NCI-H748 (cell line): ENCODE measurements at regions not wholly inside any gene's neighbourhood (a gene's known extent, or its start where the extent isn't known, plus 50 kb on each side); places are given as distances from the start of the nearest gene placed in this dataset.

ENCODE experiments used
- DNase-seq: peaks from one replicate; lab custom pipeline; 2025; ENCODE audit not compliant: unreplicated experiment; lab: John Stamatoyannopoulos, UW

DNA sequence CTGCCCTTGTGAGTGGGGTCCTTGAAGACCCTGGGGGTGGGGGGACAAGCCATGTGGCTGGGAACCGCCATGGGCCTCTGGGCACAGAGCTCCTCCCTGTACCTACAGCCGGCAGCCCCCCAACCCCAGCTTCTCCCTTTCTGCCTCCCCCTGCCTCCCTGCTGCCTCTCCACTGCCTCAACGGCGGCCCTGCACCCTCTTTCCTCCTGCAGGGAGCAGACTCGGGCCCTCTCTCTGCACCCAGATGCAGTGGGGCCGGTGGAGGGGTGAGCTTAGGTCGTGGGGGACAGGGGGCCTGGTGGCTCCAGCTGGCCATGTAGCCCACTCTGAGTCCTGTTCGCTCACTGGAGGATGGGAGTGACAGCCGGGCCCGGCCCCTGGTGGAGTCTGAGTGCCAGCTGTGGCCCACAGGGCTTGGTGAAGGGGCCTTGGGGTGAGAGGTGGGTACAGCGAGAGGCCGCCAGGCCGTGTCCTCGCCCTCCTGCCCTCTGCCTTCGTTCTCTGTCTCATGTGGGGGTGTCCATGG lies 139.3 kb upstream of the COL5A1 start:
- no peak for DNase-seq

DNA sequence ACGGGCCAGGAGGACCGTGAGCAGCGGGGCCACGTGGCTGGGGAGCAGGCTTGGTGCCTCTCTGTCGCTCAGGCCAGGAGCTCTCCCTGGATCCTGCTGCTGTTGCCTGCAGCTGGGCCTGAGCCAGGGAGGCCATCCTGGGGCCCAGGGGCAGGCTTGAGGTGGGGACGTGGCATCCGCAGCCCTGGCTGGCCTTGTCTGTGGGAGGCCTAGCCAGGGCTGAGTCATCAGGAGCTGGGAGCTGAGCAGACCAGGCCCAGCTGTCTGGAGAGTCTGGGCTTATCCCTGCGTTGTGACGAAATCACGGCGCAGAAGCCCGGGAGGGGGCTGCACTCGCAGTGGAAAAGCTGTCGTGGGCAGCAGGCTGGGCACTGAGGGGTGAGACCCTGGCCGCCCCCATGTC lies 138.8 kb upstream of the COL5A1 start:
- no peak for DNase-seq

DNA sequence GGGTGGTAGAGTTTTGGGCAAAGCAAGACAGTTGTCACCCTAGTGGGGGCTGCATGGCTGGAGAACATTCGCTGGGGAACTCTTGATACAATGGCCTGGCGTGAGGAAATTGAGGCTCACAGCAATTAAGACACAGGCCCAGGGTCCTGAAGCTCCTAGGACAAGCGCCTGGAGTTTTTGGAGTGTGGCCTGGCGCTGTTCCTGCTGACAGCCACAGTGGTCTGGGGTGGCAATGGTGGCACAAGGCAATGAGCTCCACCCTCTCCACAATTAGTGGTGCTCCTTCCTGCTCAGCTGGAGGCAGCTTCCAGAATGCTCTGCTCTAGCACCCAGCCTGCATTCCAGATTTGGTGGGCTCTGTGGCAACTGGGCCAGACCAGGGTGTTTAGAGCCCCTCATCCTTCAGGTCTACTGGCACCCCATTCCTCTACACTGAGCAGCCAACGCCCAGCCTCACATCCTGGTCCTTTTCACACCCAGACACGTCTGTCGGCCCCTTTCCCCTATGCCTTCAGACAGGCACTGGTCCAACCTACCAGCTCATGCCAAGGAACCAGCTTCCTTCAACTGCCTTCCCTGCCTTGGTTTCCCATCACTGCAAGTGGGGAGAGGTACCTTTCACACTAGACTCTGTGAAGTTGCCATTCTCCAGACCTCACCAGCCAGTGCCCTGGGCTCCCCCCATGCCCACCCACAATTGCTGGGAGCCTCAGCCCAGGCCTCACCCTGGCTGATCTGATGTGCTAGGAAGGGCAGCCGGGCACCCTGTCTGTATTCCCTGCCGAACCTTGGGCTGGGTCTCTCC lies 138.1 kb upstream of the COL5A1 start:
- no peak for DNase-seq

DNA sequence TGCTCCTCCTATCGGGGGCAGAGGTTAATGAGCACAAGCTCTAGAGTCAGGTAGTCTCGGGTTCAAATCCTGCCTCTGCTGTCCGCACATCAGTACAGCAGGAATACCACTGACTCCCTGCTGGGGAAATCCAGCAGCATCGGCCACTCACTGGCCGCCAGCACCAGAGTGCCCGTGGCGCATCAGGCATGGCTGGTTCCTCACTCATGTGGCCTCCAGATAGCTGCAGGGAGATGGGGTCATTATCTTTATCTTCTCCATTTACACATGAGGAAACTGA lies 137.6 kb upstream of the COL5A1 start:
- no peak for DNase-seq

DNA sequence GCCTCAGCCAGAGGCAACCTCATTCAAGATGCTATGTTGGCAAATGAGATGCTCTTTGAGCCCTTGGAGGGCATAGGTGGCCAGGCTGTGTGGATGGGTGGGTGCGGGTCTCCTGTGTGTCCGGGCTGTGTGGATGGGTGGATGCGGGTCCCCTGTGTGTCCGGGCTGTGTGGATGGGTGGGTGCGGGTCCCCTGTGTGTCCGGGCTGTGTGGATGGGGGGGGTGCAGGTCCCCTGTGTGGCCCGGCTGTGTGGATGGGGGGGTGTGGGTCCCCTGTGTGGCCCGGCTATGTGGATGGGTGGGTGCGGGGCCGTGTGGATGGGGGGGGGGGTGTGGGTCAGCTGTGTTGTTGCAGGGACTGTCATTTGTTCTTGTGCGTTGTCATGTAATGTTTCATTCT lies 136.6 kb upstream of the COL5A1 start:
- DNase-seq, result no peak

DNA sequence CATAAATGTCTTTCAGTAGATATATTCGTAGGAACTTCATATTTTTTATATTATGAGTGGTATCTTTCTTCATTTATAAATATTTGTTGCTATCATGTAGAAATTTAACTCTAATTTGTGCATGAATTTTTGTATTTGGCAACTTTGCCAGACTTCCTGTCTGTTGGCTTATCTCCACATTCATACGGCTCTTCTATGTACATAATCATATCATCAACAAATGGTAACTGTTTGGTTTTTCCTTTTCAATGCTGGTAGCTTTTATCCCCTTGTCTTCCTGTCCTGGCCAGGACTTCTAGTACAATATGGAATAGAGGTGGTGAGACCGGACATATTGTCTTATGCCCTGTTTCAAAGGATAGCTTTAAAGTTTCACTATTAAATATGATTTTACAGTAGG lies 132.3 kb upstream of the COL5A1 start:
- no peak for DNase-seq

DNA sequence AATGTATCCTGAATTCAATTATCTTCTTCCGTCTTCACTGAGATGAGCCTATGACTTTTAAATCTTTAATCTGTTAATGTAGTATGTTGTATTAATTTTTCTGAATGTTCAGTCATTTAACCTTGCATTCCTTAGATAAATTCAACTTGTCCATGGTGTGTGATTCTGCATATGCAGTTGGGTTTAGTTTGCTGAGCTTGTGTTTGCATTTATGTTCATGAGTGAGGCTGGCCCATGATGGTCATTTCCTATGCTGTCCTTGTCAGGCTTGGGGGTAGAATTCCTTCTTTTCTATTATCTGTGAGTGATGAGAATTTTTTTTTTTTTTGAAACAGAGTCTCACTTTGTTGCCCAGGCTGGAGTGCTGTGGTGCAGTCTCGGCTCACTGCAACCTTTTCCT lies 131.8 kb upstream of the COL5A1 start:
- no peak for DNase-seq

DNA sequence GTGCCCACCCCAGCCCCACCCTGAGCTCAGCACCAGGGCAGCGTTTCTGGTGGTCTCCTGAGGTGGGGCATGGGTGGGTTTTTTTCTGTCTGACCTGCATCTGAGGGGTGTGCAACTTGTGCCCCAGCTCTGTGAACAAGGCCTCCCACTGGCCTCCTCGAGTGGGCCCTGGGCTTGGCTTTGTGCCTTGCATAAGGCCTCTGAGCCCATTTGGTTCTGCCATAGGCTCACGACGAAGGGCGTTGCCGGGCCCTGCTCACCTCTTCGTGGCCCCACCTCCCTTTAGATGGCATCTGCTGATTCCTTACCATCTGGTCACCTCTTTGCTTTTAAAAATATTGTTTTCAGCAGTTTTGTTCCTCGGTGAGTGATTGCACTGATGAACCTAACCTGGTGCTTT lies 127.1 kb upstream of the COL5A1 start:
- no peak for DNase-seq

DNA sequence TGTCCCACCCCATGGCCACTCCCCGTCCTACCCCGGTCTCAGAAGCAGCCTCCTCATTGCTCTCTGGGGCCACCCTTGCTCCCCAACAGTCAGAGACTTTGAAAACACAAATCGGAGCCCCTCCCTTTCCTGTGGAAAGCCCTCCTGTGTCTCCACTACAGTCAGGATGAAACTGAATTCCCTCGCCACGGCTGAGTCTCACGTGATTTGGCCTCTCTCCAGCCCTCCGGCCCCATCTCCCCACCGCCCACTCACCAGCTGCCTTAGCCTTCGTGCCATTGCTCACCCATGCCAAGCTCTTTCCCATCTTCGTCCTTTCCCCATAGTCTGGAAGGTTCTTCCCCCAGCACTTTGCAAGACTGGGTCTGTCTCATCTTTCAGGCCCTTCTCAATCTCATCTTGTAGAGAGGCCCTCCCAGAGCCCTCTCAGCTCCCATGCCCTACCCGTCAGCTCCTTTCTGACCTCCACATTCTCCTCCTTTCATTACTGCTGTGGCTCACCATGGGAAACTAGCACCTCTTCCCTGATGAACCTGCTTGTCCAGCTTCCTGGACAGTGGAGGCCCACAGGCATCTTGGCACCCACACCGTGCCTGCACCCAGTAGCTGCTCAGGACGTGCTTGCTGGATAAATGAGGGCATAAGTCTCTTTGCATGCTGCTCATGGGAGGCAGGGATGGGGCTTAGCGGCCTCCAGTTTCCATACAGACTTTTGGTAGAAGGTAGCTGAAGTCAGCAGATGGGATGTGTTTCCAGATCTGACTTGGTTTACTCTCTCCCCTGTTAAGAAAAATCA lies 126.4 kb upstream of the COL5A1 start:
- DNase-seq, result no peak

DNA sequence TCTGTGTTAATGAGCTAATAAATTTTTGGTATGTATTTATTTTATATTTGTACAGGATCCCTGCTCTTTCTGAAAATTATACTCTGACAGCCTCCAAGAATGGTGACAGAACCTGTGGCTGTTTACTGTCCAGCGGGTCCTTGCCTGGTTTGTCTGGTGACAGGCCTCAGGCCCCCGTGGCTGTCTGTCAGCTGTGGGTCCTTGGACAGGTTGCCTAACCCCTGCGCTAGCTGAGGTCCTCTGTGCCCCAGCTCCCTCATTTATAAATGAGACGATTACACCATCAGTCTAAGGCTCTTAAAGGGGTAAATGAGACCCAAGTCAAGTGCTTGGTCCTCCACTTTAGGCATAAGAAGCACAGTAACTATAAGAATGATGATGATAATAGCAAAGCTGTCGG lies 125.1 kb upstream of the COL5A1 start:
- no peak for DNase-seq

DNA sequence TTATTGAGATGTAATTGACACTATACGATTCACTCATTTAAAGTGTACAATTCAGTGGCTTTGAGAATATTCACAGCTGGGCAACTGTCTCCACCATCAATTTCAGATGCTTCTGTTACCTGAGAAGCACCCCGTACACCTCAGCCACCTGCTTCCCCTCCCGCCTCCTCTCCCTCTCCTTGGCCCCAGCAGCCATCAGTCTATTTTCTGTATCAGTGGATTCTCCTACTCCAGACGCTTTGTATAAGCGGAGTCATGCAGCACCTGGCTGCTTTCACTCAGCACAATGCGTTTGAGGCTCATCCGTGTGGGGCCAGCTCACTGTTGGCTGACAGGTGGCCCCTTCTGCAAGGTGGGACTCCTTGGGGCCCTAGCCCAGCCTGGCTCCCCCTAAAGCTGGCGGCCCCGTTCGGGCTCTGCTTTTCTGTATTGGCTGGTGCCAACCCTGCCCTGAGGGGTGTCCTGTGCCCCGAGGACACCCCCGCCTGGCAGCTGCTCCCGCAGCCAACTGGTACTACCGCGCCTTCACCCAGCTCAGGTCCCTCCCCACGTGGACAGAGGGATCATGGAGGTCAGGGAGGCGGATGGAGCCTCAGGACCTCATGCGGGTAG lies 124.4 kb upstream of the COL5A1 start:
- DNase-seq, result no peak

DNA sequence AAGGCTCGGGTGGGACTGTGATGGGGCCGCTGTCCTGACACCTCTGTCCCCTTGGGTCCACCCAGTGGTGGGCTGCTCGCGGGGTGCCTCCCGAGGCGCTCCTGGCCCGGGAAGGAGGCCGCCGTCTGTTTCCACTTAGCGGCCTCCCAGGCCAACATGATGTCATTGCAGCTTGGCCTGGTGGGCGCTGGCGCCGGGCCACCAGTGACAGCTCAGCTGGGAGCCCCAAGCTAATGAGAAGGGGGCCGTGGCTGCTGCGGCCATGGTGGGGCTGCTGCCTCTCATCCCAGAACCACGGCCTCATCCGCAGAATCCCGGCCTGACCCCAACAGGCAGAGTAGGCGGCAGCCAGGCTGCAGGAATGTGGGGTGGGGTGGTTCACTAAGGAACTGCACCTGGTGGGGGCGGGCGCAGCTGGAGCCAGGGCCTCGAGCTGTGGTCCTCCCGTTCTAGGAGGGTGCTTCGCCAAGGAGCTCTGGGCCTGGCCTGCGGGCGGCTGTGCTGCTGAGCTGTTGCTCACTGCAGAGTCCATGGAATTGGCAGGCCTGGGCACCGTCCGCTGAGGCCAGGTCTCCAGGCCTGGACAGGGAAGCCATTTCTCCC lies 123.5 kb upstream of the COL5A1 start:
- no peak for DNase-seq

DNA sequence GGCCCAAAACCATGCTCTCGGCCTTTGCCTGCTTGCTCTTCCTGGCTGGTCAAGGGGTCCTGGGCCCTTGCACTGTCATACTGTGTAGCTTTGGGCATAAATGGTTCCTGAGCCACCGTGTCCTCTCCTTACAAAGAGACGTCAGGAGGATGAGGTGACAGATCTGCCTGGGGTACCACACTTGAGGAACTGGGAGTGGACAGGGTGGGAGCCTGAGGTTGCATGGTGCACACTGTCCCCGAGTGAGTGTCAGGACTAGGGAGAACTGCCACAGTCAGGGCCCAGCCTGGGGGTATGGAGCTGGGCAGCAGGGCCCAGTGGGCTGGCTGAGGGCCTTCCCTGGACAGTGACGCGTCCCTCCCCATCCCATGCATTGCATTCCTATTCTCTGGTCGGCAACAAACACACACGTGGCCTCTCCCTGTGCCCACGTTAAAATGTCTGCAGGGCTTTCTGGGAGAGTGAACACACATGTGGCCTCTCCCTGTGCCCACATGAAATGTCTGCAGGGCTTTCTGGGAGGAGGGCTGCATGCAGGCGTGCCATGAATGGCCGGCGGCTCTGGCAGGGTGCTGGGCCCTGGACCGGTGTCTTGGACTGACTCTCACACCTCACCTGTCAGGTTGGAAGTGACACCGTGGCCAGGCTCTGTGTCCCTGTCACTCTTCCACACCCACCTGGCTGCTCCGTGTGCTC lies 122.1 kb upstream of the COL5A1 start:
- DNase-seq, result no peak

DNA sequence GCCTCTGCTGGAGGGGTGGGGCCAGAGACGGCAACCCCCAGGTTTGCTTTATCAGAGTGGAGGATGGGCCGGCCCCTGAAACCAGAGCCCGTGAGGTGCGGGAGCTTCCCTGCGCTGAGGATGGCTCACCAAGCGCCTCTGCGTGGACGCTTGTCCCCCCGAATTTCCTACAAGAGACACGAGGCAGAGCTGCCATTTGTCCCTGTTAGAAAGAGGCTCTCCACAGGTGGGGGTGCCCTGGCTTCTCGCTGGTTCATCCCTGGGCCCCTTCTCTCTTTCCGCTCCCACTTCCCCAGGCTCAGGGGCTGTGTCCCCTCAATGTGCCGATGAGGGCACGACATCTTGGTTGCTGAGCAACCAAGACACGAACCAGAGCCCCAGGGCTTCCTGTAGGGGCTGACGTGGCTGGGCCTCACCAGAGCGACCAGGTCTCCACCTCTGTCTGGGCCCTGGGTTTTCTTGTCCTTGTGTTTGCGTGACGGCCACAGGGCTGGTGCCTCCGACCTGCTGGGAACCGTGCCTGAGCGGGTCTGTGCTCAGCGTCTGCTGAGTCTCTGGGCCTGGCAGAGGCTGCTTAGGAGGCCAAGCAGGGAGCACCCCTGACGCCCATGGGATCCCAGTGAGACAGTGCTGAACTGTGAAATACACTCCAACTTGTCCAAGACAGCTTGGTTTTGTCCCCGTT lies 119.6 kb upstream of the COL5A1 start:
- no peak for DNase-seq

DNA sequence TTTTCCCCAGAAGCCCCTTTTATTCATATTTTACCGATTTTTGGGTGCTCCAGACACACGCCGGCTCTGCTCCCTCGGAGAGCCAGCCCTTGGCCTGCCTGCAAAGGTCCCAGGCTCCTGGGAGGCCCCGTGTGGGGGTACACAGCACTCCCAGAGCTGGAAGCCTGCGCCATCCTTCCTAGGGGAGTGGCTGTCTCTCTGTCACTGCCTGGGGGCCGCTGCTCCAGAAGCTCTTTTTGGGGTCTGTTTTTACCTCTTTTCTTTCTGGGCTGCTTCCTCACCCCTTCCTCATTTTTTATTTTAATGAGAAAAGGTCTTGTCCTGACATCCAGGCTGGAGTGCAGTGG lies 119.1 kb upstream of the COL5A1 start:
- no peak for DNase-seq

DNA sequence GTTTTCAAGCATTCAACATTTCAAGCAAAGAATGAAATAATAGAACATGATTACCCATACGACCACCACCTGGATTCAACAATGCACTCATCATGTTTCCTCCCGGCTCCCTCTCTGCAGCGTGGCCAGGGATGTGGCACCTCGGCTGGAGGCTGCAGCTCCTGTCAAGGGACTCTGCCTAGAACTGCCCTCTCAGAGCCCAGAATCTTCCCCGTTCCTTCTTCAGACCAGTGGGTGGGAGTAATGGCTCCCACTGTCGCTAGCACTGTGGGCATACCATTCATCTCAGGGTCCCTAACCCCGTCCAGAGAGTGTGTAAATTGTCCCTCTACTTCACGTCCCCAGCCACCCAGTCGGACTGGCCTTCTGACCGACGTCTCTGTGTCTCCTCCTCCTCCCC lies 118.6 kb upstream of the COL5A1 start:
- DNase-seq, result no peak

DNA sequence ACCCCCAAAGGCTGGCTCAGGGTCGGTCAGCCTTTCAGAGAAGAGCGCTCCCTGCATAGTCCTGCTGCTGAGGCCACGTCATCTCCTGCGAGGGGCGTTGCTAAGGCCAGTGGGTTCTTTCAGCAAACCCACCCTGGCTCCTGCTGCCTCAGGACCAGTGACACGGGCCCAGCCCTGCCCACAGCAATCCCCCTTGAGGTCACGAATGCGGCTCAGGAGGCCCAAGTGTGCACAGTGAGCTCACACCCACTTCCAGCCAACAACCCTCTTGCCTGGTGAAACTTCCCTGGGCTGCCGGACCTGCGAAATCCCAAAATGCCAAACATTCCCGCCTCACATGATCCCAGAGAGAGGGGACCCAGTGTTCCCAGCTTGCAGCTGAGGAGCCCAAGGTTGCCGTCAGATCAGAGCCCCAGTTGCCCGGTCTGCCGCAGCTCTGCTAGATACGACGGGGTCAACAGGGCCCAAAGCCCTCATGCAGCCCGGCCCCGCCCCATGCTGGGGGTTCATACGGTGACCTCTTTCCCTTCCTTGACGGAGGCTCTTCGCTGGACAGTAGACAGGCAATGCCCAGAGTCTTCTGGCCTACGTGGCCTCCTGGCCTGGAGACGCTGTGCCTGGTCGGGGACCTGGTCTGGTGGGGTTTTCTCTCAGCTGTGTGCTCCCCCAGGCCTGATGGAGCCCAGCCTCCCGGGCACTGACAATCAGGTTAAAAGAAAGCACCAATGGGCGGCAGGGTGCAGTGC lies 116.4 kb upstream of the COL5A1 start:
- DNase-seq, result no peak

DNA sequence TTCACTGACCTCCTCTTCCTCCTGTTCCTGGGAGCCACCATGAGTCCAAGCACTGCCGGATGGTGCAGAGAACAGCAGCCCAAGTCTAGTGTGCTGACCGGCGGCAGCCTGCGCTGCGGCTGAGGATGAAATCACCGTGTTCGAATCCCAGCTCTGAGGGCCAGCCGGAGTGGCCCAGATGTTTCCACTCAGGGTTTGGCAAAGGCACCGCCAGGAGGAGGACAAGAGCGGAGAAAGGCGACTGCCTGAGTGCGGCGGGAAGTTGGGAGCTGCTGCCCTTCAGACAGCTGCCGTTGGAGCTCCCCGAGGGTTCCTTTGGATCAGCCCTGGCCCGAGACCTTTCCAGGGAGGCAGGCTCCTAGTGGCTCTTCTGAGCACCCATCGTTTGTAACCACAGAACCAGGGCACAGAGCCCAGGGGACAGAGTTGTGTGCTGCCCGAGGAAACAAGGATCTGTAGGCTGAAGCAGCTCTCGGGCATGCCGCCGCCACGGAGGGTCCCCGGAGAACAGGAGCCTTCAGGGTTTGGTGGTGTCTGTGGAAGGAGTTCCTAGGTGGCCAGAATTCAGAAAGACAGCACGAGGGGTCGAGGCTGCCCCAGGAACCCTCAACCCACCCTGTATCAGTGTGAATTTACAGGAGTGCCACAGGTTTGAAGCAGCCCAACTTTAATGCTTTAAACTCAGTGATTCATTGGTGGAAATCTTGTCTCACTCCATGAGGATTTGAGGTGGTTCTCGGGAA lies 115.6 kb upstream of the COL5A1 start:
- no peak for DNase-seq
